ENCODE measurements at regions not wholly inside any gene's neighbourhood (a gene's known extent, or its start where the extent isn't known, plus 50 kb on each side); places are given as distances from the start of the nearest gene placed in this dataset.
"Not testable (repeated sequence)": the region's sequence is repeated elsewhere in the genome, so short reads cannot be mapped to it uniquely, and the experiment has no call there.

DNA sequence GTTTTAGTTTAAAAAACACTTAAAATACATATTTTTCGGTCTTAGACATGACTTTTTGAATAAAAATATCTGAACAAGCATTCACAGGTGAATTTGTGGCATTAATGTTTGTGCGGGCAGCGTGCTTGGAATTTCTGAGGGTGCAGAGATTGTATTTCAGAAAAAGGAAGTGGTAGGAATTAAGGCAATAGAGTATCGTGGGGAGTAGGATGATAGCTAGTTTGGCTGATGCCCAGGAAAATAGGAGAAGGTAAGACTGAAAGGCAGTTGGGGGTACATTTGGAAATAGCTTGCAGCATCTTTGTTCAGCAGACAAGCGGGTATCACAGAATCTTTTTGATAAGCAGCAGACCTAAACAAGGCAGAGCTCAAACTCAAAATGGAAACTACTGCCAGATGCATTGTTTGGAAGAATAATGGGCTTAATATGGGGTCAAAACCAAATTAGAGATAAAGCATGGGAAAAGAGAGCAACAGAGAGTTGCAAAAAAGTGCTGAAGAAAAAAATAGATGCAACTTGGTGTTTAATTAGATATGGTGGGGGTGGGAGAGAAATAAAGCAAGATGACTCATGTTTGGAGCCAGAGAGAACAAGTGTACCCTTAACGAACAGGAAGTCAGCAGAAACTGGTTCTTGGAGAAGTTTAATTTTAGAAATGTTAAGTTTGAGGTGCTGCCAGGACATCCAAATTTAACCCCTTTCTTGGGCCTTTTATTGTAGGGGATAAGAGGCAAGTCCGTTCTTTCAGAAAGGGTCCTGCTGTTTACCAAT is 85.7 kb upstream of the ARRDC3 start:
- no peak overlapping the region for H3K4me3 ChIP-seq (ENCODE audit: low read depth, low read length)
- TF ChIP-seq CTCF (IDR thresholded peaks at IDR 0.05; ENCODE audit: low read depth, low read length), result no peak

DNA sequence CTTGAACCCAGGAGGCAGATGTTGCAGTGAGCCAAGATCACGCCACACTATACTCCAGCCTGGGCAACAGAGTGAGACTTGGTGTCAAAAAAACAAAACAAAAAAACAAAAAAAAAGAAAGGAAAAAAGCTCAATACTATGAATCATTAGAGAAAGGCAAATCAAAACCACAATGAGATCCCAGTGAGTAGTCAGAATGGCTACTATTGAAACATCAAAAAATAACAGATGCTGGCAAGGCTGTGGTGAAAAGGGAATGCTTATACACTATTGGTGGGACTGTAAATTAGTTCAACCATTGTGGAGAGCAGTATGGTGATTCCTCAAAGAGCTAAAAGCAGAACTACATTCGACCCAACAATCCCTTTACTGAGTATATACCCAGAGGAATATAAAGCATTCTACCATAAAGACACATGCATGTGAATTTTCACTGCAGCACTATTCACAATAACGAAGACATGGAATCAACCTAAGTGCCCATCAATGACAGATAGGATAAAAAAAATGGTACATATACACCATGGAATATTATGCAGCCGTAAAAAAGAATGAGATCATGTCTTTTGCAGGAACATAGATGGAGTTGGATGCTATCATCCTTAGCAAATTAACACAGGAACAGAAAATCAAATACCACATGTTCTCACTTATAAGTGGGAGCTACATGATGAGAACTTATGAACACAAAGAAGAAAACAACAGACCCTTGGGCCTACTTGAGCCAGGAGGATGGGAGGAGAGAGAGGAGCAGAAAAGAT is 81.9 kb upstream of the ARRDC3 start:
- no peak overlapping the region for H3K4me3 ChIP-seq (ENCODE audit: low read depth, low read length)
- no peak for TF ChIP-seq CTCF (IDR thresholded peaks at IDR 0.05; ENCODE audit: low read depth, low read length)

DNA sequence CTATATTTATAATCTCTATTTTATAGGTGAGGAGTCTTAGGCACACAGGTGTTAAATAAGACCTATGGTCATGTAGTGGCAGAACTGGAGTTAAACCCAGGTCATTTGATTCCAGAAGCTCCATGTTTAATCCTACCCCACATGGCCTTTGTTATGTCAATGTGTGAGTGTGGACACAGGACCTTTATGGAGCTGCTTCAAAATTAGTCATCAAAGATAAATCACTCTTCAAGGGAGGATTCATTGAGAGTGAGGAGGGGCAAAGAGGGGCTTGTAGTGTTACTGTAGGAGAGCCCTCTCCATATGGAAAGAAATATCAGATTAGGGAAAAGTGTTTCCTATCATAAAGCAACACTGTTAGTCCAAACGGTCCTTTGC is 74.6 kb upstream of the ARRDC3 start:
- no peak overlapping the region for H3K4me3 ChIP-seq (ENCODE audit: low read depth, low read length)
- TF ChIP-seq CTCF (IDR thresholded peaks at IDR 0.05; ENCODE audit: low read depth, low read length), result no peak

- no peak for TF ChIP-seq CTCF (IDR thresholded peaks at IDR 0.05; ENCODE audit: low read depth, low read length)
Observed at GRCh38 chr5:91456928-91457680, 74.0 kb upstream of the ARRDC3 start.

GRCh38 chr5:91449083-91449482 is 66.0 kb upstream of the ARRDC3 start:
- H3K4me3 ChIP-seq (ENCODE audit: low read depth, low read length), result no peak overlapping the region
- TF ChIP-seq CTCF (IDR thresholded peaks at IDR 0.05; ENCODE audit: low read depth, low read length), result no peak

More at GRCh38 chr5:91456928-91457680, 74.0 kb upstream of the ARRDC3 start:
- H3K4me3 ChIP-seq (ENCODE audit: low read depth, low read length), result no peak overlapping the region

- not testable (repeated sequence) for H3K4me3 ChIP-seq (ENCODE audit: low read depth, low read length)
Observed at GRCh38 chr5:91448079-91448478, 65.0 kb upstream of the ARRDC3 start.

GRCh38 chr5:91446880-91447279 is 63.8 kb upstream of the ARRDC3 start:
- not testable (repeated sequence) for H3K4me3 ChIP-seq (ENCODE audit: low read depth, low read length)

Measured in WI38 (cell line).